HEK293 (cell line): ENCODE measurements at regions not wholly inside any gene's neighbourhood (a gene's known extent, or its start where the extent isn't known, plus 50 kb on each side); places are given as distances from the start of the nearest gene placed in this dataset.

Experiments
- CTCF ChIP-seq: fragments of 450-650 bp; formaldehyde crosslinking; IDR thresholded peaks from 2 replicates; pipeline ENCODE4 v1.5.1; 2016; ENCODE audit warnings: missing biosample characterization, missing genetic modification characterization
- HOXA7 ChIP-seq: sonication (generic); formaldehyde crosslinking; IDR thresholded peaks from 2 replicates; pipeline ENCODE4 v1.8.1; 2022; ENCODE audit warnings: missing genetic modification reagents, borderline replicate concordance
- KLF8 ChIP-seq: fragments of 450-650 bp; formaldehyde crosslinking; IDR thresholded peaks from 2 replicates; pipeline ENCODE4 v1.5.1; 2016; ENCODE audit warnings: missing biosample characterization, missing genetic modification characterization
- MEIS1 ChIP-seq: sonication (generic); formaldehyde crosslinking; IDR thresholded peaks from 2 replicates; pipeline ENCODE4 v1.8.1; 2022; ENCODE audit warnings: missing genetic modification reagents, mild to moderate bottlenecking, borderline replicate concordance
- OVOL3 ChIP-seq: fragments of 450-650 bp; formaldehyde crosslinking; IDR thresholded peaks from 2 replicates; pipeline ENCODE4 v1.5.1; 2016; ENCODE audit warnings: missing biosample characterization, missing genetic modification characterization
- PRDM1 ChIP-seq: fragments of 450-650 bp; formaldehyde crosslinking; IDR thresholded peaks from 2 replicates; pipeline ENCODE4; 2016; ENCODE audit warnings: missing biosample characterization, missing genetic modification characterization
- ZNF19 ChIP-seq: fragments of 450-650 bp; formaldehyde crosslinking; IDR thresholded peaks from 2 replicates; pipeline ENCODE4; 2016; ENCODE audit warnings: missing biosample characterization, missing genetic modification characterization, low read depth
- ZNF311 ChIP-seq: fragments of 450-650 bp; formaldehyde crosslinking; IDR thresholded peaks from 2 replicates; pipeline ENCODE4 v1.5.1; 2017; ENCODE audit warnings: missing biosample characterization, missing genetic modification characterization, borderline replicate concordance
- ZNF324 ChIP-seq: fragments of 450-650 bp; formaldehyde crosslinking; IDR thresholded peaks from 2 replicates; pipeline ENCODE4 v1.5.1; 2016; ENCODE audit warnings: missing biosample characterization, missing genetic modification characterization
- ZNF624 ChIP-seq: fragments of 450-650 bp; formaldehyde crosslinking; IDR thresholded peaks from 2 replicates; pipeline ENCODE4 v1.5.1; 2017; ENCODE audit warnings: missing biosample characterization, missing genetic modification characterization
- ZNF830 ChIP-seq: fragments of 450-650 bp; IDR thresholded peaks from 2 replicates; pipeline ENCODE4 v1.5.0; 2018; ENCODE audit warnings: missing biosample characterization, missing genetic modification characterization, low read depth, mild to moderate bottlenecking, moderate library complexity
- TF ChIP-seq, protein P1 (sequence below): fragments of 450-650 bp; formaldehyde crosslinking; IDR thresholded peaks from 2 replicates; pipeline ENCODE4 v1.5.1; 2016; ENCODE audit warnings: missing biosample characterization, missing genetic modification characterization
- TF ChIP-seq, protein P2 (sequence below): fragments of 450-650 bp; formaldehyde crosslinking; IDR thresholded peaks from 2 replicates; pipeline ENCODE4 v1.5.1; 2016; ENCODE audit warnings: missing biosample characterization, missing genetic modification characterization

DNA sequence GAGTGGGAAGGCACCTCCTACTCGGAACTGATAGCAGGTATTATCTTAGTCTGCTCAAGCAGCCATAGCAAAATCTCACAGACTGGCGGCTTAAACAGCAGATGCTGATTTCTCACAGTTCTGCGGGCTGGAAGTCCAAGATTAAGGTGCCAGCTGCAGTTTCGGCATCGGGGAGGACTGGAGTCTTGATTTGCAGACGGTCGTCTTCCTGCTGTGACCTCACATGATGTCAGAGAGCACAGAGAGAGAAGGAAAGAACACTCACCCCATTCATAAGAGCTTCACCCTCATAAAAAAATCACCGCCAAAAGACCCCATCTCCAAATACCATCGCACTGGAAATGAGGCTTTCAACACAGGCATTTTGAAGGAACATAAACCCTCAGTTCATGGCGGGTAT lies 216.5 kb upstream of the PITRM1 start:
- TF ChIP-seq ZNF624 (tag by site-specific recombination) (no peak), CTCF (tag by site-specific recombination) (no peak), ZNF19 (tag by site-specific recombination) (no peak), ZNF311 (tag by site-specific recombination) (no peak), ZNF830 (no peak), ZNF324 (tag by site-specific recombination) (no peak), HOXA7 (CRISPR knock-in tag) (no peak), MEIS1 (CRISPR knock-in tag) (no peak), OVOL3 (tag by site-specific recombination) (no peak), KLF8 (no peak), PRDM1 (tag by site-specific recombination) (no peak)
- TF ChIP-seq, protein P1, sequence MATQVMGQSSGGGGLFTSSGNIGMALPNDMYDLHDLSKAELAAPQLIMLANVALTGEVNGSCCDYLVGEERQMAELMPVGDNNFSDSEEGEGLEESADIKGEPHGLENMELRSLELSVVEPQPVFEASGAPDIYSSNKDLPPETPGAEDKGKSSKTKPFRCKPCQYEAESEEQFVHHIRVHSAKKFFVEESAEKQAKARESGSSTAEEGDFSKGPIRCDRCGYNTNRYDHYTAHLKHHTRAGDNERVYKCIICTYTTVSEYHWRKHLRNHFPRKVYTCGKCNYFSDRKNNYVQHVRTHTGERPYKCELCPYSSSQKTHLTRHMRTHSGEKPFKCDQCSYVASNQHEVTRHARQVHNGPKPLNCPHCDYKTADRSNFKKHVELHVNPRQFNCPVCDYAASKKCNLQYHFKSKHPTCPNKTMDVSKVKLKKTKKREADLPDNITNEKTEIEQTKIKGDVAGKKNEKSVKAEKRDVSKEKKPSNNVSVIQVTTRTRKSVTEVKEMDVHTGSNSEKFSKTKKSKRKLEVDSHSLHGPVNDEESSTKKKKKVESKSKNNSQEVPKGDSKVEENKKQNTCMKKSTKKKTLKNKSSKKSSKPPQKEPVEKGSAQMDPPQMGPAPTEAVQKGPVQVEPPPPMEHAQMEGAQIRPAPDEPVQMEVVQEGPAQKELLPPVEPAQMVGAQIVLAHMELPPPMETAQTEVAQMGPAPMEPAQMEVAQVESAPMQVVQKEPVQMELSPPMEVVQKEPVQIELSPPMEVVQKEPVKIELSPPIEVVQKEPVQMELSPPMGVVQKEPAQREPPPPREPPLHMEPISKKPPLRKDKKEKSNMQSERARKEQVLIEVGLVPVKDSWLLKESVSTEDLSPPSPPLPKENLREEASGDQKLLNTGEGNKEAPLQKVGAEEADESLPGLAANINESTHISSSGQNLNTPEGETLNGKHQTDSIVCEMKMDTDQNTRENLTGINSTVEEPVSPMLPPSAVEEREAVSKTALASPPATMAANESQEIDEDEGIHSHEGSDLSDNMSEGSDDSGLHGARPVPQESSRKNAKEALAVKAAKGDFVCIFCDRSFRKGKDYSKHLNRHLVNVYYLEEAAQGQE (tag by site-specific recombination): no peak
- TF ChIP-seq, protein P2, sequence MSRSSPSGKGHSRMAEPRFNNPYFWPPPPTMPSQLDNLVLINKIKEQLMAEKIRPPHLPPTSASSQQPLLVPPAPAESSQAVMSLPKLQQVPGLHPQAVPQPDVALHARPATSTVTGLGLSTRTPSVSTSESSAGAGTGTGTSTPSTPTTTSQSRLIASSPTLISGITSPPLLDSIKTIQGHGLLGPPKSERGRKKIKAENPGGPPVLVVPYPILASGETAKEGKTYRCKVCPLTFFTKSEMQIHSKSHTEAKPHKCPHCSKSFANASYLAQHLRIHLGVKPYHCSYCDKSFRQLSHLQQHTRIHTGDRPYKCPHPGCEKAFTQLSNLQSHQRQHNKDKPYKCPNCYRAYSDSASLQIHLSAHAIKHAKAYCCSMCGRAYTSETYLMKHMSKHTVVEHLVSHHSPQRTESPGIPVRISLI (tag by site-specific recombination): no peak
